ENCODE measurements at regions not wholly inside any gene's neighbourhood (a gene's known extent, or its start where the extent isn't known, plus 50 kb on each side); places are given as distances from the start of the nearest gene placed in this dataset.

GRCh38 chr14:71193663-71194062, 286.4 kb downstream of the PCNX1 start:
- Histone ChIP-seq H3F3A (ENCODE audit: low read length, unreplicated experiment) (no peaks in the 10 kb centered on the region), H3K9ac (ENCODE audit: low read length) (no peak overlapping the region), H2AFZ (ENCODE audit: low read length) (no peak overlapping the region), H3K9me3 (ENCODE audit: low read length) (no peaks in the 10 kb centered on the region), H3K27ac (ENCODE audit: low read length) (0 out of 2 replicates have a peak overlapping the region, but pooled peaks have one; percentile 19), H3K4me1 (ENCODE audit: insufficient read depth, low read length) (peaks cover 25% of the 10 kb centered on the region), H3K79me2 (ENCODE audit: low read length) (no peaks in the 10 kb centered on the region), H3K4me2 (ENCODE audit: low read length) (no peak overlapping the region; the same call in 1 of the 2 replicates), H3K27me3 (ENCODE audit: low read length) (no peaks in the 10 kb centered on the region), H3K9me2 (replicated peaks; ENCODE audit: low read length) (no peaks in the 10 kb centered on the region), H3K36me3 (ENCODE audit: low read depth, low read length) (no peaks in the 10 kb centered on the region), H3K4me3 (ENCODE audit: low read length) (no peak overlapping the region), H4K20me1 (ENCODE audit: low read length) (no peaks in the 10 kb centered on the region)
- ATAC-seq (peak; percentile 99), DNase-seq (peak; percentile 96)
- intact Hi-C loops (cut with micrococcal nuclease) = no loop called here
- ChIA-PET CTCF (no interaction called here), POLR2A (ENCODE audit: unreplicated experiment) (interaction anchor here (0.6 kb wide), 1 partner anchor 20 kb away, joined by 3 read pairs; no protein-coding TSS in a partner anchor)
- TF ChIP-seq EZH2phosphoT487 (IDR thresholded peaks at IDR 0.05; ENCODE audit: borderline replicate concordance, low read length) = no peak
- no peak for TF ChIP-seq CTCF (conservative IDR thresholded peaks at IDR 0.05; ENCODE audit: low read depth, low read length)
- TF ChIP-seq EZH2 (IDR thresholded peaks at IDR 0.05; ENCODE audit: low read length, unreplicated experiment) = no peak
- BruUV-seq (replicated peaks) = no TSS peak

- no peak overlapping the region for H3K4me3 ChIP-seq (ENCODE audit: low read length)
- no peaks in the 10 kb centered on the region for H3K79me2 ChIP-seq (ENCODE audit: low read length)
- H3K4me2 ChIP-seq (ENCODE audit: low read length) = no peak overlapping the region
- intact Hi-C loops (cut with micrococcal nuclease) = no loop called here
- no peak overlapping the region for H3K27ac ChIP-seq (ENCODE audit: low read length)
- H3F3A ChIP-seq (ENCODE audit: low read length, unreplicated experiment) = no peaks in the 10 kb centered on the region
- no peaks in the 10 kb centered on the region for H3K27me3 ChIP-seq (ENCODE audit: low read length)
- H2AFZ ChIP-seq (ENCODE audit: low read length) = no peak overlapping the region
- no peaks in the 10 kb centered on the region for H3K36me3 ChIP-seq (ENCODE audit: low read depth, low read length)
- CTCF ChIA-PET = no interaction called here
- no peak for TF ChIP-seq CTCF (conservative IDR thresholded peaks at IDR 0.05; ENCODE audit: low read depth, low read length)
- no peak for TF ChIP-seq EZH2 (IDR thresholded peaks at IDR 0.05; ENCODE audit: low read length, unreplicated experiment)
- TF ChIP-seq EZH2phosphoT487 (IDR thresholded peaks at IDR 0.05; ENCODE audit: borderline replicate concordance, low read length) = no peak
- H3K9me2 ChIP-seq (replicated peaks; ENCODE audit: low read length) = no peaks in the 10 kb centered on the region
- H4K20me1 ChIP-seq (ENCODE audit: low read length) = no peaks in the 10 kb centered on the region
- ATAC-seq = no peak
- POLR2A ChIA-PET (ENCODE audit: unreplicated experiment) = no interaction called here
- no TSS peak for BruUV-seq (replicated peaks)
- H3K9ac ChIP-seq (ENCODE audit: low read length) = no peak overlapping the region
- DNase-seq = no peak
- no peaks in the 10 kb centered on the region for H3K9me3 ChIP-seq (ENCODE audit: low read length)
- H3K4me1 ChIP-seq (ENCODE audit: insufficient read depth, low read length) = peaks cover 26% of the 10 kb centered on the region
These were observed 287.0 kb downstream of the PCNX1 start for GRCh38 chr14:71194251-71194650.

- Histone ChIP-seq H3K36me3 (ENCODE audit: low read depth, low read length) (no peaks in the 10 kb centered on the region), H2AFZ (ENCODE audit: low read length) (no peak overlapping the region), H3K79me2 (ENCODE audit: low read length) (no peaks in the 10 kb centered on the region), H3K9me3 (ENCODE audit: low read length) (no peaks in the 10 kb centered on the region), H3K27ac (ENCODE audit: low read length) (no peak overlapping the region), H4K20me1 (ENCODE audit: low read length) (no peaks in the 10 kb centered on the region), H3F3A (ENCODE audit: low read length, unreplicated experiment) (no peaks in the 10 kb centered on the region), H3K4me1 (ENCODE audit: insufficient read depth, low read length) (peaks cover 26% of the 10 kb centered on the region), H3K9me2 (replicated peaks; ENCODE audit: low read length) (no peaks in the 10 kb centered on the region), H3K27me3 (ENCODE audit: low read length) (no peaks in the 10 kb centered on the region), H3K4me3 (ENCODE audit: low read length) (no peak overlapping the region), H3K4me2 (ENCODE audit: low read length) (no peak overlapping the region), H3K9ac (ENCODE audit: low read length) (no peak overlapping the region)
- ATAC-seq (no peak), DNase-seq (no peak)
- no TSS peak for BruUV-seq (replicated peaks)
- POLR2A ChIA-PET (ENCODE audit: unreplicated experiment) = interaction anchor here (0.5 kb wide), 1 partner anchor 125 kb away, joined by 3 read pairs; no protein-coding TSS in a partner anchor
- TF ChIP-seq EZH2phosphoT487 (IDR thresholded peaks at IDR 0.05; ENCODE audit: borderline replicate concordance, low read length) (no peak), CTCF (conservative IDR thresholded peaks at IDR 0.05; ENCODE audit: low read depth, low read length) (no peak), EZH2 (IDR thresholded peaks at IDR 0.05; ENCODE audit: low read length, unreplicated experiment) (no peak)
- CTCF ChIA-PET = interaction anchor here (0.6 kb wide), 1 partner anchor 42 kb away, joined by 4 read pairs; no protein-coding TSS in a partner anchor
- intact Hi-C loops (cut with micrococcal nuclease) = no loop called here
These were observed 289.7 kb downstream of the PCNX1 start for GRCh38 chr14:71196921-71197320.
